Forelimb muscle (tissue), 1 donor: ENCODE measurements at regions not wholly inside any gene's neighbourhood (a gene's known extent, or its start where the extent isn't known, plus 50 kb on each side); places are given as distances from the start of the nearest gene placed in this dataset.

Experiments
- DNase-seq: peaks from one replicate; pipeline ENCODE4 v3.0.0-alpha.2; 2013; ENCODE audit warnings: low read depth

DNA sequence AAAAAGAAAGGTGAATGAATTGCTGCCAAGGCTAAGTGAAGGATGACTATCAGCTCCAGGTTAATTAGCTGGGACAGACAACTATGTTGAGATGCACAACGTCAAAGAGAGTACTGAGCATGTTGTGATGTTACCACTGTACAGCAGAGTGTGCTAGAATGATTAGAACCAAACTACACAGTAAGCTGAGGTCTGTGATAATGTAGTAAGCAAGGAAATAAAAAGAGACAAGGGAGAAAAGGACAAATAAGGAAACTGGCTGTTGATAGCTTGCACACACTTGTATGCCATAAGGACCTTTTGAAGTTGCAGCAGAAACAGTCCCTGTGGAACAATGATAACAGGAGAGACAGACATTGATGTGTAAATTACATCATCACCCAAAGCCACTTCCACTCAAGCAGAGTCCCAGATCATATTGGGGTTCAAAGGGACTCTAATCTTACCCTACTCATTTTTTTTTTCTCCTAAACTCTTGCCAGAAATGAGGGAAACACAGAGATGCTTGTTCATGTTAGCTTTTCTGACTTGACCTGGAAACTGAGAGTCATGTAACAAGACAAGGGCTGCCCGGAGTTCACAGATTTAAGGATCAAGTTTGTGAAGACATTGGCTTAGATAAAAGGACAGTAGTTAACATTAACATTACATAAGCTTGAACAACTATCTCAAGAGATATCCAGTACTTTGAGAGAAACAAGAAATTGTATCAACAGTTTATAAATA is 189.9 kb downstream of the CENPW start:
- DNase-seq = no peak

DNA sequence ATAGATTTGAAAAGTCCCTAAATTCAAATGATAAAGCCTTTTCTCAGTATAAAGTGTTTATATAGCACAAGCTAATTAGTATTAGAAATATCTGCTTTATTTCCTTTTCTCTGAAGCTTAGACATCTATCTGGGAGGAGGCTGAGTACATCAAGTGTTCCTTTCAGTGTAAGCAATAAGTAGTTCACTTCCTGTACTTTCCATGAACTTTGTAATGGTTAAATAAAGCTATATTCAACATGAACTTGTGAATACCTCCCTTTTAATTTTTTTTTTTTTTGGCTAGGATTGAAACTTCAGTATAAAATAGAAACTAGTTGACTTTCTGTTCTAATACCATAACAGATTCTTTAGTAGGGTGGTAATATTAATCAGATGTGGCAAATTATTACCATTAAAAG is 190.9 kb downstream of the CENPW start:
- no peak for DNase-seq

DNA sequence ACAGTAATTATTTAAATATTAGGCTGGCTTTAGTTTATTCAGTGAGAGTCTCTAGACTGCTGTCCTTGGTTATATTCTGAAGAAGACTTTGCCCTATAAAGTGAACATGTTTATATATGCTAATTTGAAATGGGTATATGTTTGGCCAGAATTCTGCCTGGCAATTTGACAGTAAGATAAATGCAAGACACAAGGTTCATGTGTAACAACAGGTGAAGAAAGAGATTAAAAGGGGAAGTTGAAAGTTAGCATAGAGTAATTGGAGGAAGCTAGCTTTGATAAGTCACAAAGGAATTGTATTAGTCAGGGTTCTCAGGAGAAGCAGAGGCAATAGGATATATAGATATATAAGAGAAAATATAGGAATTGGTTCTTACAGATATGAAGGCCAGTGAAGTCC is 191.4 kb downstream of the CENPW start:
- no peak for DNase-seq

DNA sequence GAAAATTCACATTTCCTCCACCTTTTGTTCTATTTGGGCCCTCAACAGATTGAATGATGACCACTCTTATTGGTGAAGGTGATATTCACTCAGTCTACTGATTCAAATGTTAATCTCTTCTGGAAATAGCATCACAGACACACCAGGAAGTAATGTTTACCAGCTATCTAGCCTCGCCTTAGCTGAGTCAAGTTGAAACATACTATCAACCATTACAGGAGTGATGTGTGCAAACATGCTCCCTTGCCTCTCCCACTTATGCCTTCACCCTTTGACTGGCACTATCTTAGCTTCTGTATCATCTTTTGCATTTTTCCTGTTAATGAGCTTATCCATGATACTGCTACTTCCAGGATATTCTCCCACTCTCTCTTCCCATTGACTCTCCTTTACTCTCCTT is 191.9 kb downstream of the CENPW start:
- DNase-seq = no peak

DNA sequence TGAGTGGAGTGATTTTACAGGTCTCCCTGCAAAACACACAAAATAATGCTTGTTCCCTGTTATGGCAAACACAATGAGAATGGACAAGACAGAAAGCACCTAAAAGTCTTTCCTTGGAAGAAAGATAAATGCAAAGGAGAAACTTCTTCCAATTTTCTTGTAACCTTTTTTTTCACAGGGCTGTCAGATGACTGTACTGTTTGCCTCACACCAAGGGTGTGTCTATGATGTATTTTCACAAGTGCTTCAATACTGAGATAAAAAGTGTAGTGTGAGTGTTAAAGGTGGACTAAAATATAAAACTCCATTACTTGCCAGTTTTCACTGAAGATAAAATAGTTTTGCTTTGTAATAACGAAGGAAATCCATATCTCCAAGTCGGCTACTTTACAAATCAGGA is 194.5 kb downstream of the CENPW start:
- DNase-seq = no peak

DNA sequence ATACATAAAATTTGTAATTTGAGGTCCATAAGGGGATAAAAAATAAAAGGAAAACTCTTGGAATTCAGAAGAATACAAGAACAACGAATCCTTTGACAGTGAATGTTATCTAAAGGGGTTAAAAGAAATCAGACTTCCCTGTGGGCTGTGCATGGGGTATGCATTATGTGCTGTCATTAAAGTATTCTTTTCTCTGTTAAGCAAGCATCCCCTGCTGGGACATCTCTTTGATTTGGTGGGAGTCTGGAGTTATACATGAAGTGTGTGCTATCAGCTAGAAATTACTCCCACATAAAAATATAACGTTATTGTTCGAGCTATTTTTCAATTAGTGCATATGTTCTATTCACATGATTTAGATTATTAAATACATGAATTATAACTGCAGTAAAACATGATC is 195.2 kb downstream of the CENPW start:
- no peak for DNase-seq

DNA sequence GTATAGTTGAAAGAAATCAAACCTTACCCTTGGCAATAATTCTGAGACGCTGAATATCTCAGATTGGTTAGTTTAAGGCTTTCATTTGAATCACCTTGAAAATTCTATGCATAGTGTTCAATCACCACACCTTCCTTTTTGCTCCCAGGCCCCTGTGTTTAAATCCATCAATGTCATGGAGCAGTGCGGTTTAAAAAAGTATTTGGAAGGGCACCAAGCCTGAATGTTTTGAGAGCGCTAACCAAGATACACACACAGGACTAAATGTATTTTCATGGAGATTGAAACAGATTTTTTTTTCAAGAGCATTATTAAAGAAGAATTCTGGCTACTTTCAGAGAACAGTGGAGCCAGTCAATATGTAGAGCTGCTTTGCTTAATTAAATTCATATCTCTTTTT is 195.7 kb downstream of the CENPW start:
- no peak for DNase-seq

DNA sequence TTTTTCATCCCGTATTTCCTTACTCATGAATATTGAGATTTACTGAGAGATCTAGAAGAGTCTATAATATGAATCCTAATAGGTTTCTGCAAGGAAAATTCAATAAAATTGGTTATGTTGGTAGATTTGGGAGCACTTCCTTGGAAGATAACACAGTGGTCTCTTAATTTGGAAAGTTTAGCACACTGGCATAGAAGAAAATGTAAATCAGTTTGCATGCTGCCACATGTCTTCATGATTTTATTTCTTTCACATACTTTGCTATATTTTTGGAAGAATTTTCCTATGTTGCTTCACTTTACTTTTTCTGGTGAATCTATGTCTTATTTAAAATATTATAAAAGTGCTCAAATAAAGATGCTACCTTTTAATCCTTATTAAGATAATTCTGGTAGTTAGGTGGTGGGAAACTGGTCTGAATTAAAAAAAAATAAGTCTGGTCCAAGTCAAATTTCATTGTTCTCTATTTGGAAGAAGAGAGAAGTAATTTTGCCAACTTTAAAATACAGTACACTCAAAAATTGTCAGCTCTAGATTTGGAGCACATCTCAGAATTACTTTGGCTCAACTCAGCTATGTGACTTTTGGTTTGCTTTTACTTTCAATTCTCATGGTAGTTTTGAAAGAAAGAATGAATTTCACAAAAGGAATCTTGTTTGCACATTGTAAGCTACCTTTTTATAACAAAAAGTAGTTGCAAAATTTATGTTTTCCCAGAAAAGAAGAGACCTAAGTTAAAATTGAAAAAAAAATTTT is 197.3 kb downstream of the CENPW start:
- DNase-seq = no peak

DNA sequence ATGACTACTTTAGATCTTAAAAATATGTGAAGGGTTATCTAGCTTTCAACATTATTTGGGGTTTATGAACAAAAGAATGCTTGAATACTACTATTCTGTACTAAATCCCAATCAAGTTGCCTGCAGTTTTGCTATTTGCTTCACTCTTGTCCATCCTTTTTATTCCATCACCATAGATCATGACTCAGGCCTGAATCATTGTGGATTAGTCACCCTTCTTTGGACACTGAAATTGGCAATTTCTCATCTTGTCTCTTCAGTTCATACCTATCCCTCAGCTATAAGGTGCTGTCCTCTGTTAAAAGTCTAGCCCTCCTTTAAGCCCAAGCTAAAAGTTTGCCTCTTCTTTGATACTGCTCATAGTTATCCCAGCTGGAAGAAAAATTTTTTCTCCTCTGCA is 199.1 kb downstream of the CENPW start:
- DNase-seq = no peak

DNA sequence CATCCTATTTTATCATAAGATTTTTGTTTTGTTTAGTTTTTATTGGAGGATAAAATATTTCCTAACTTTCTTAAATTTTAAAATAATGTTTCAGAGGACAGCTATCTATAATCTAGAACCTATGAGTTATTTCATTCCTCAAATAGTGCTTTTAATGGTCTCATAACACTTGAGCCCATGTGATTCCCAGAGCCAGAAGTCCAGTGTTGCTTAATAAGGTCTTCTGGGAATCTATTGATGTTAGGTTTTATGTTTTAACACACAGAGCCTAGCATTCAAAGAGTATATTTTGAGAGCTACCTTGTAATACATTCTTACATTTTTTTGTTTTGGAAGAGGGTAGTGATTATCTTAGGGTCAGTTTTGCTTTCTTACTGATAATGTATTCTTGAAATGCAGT is 200.2 kb downstream of the CENPW start:
- no peak for DNase-seq

DNA sequence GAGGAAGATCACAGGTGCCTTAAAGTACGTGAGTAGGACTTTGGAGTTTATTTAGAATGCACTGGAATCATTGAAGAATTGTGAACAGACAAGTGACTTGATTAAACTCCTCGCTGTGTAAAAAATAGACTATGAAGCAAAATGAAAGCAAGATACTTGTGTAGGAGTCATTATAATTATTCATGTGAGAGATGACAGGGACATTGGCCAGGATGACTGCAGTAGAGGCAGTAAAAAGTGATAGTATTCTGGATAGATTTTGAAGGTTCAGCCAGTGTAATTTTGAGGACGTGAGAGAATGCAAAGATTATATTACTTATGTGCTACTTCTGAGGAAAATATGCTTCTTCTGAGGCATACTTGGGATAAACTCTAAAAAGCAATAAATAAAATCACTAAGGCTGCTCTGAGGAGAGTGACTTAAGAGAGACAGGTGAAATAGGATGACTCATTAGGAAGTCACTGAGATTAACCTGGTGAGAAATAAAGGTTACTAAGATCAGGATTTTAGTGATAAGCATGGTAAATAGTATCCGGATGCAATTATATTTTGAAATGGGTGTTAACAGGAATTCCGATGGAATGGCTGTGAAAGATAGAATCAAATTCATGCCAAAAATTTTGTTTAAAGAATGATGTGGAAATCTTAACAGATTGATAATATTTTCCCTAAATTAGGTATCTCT is 202.0 kb downstream of the CENPW start:
- DNase-seq = no peak

DNA sequence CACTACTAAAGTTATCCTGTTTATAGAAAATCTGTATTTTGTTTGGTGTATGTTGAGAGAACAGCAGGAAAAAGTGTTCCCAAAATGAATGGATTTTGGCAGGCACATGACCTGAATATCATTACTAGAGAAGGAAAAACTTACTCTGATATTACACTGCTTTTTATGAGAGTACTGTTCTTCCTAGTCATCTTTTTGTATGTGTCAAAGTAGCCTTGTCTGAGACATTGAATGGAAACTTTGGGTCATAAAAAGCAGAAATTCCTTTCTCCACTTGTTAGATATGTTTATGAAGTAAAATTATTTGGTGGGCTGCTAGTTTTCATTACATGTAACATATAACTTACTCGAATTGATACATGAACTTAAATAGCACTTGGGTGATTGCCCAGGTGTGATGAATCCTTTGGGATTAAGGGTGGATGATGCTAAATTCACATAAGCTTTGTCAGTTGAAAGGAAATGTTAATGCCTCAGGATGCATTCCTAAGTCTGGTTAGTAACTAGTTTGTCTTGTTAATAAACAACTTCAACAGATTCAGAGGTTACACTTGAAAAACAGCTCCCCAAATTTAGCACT is 206.7 kb downstream of the CENPW start:
- DNase-seq = peak; percentile 70

DNA sequence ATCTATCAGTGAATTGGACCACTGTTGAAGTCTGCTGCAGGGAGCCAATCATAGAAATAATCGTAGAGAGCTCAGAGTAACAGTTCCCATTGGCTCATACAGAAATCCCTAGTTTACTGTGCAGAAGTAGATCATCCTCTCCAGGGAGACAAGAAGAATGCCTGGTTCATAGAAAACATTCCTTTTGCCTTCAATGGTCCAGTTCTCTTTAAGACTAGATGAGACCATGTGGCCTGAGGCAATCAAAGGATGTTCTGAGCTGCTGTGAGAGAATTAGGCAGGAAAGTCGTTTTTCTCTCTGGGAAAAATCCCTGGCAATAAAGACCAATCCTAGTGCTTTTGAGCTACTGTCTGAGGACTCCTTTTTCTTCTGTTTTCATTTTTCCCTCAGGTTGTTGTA is 208.4 kb downstream of the CENPW start:
- DNase-seq = no peak

DNA sequence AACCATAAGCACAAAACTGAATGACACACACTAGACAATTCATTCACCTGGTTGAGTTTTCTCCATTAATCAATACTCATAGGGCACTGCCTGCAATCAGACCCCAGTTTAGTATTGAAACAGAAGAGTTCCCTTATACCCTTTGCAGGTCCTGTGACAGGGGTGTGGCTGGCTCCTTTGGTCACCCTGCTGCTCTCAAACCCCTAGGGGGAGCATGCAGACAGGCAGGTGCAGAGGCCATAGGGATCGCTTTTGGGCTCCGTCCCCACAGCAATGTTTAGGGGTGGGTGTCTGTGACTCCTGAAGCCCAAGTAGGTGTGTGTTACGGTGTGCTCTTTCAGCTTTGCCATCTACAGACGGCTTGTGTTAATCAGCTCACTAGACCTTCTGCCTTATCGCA is 210.4 kb downstream of the CENPW start:
- no peak for DNase-seq

DNA sequence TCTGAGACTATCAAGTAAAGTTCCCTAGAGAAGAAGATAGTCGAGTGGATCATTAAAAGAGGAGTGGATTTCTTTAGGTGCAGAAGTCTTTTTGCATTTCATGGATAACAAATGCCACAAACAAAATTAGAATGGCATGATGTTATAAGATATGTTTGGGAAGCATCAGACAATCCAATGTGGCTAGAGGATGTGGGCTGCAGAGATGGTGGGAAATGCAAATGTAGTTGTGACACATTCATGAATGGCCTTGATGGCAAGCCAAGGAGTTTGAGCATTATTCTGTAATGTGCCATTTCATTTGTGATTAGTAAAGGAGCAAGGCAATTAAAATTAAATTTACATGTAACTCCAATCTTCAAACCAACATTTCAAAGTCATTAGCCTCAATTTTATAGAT is 211.9 kb downstream of the CENPW start:
- no peak for DNase-seq

DNA sequence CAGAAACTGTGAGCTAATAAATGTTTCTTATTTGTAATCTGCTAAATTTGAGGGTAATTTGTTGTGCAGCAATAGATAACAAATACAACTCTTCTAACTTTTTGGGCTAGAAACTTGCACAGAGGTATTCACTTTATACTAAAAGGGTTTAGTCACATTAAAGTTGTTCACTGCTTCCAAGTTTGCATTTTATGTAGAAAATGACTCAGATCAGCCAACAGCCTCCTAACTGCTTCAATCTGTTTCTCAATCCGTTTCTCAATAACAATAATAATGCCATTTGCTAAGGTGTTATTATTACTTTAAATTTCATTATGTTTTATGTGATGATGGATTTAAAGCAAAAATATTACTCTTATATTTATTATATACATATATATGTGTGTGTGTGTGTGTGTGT is 213.9 kb downstream of the CENPW start:
- DNase-seq = no peak

DNA sequence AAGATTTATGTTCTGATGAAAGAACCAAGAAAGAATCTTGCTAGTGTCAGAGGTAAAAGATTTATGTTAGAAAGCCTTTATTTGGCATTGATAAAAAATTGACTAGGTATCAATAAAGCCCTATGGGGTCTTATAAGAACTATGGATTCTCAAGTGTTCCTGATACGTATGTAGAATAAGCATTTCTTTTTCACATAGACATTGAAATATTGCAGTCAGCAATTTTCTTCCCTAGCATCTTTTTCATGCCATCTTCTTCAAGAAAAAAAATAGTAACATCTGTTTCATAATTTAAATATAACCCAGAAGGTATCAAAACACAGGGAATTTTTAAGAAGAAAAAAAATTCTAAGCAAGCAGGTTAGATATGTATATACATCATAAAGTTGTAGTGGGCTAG is 230.6 kb downstream of the CENPW start:
- DNase-seq = no peak

DNA sequence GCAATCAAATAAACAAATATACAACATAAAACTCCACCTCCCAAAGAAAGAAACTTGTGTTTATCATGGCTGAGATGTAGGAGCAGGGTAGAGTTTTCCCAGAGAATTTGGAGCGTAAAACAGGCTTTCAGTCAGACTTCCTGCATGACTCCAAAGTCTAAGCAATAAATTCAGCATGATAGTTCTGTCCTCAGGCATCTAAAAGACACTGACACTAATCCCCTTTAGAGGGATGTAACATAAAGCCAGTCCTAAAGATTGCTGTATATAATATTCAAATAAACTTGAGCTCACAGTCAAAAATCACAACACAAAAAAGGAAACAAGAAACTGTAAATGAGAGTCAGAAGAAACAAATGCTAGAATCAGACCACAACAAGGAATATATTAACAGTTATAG is 234.4 kb downstream of the CENPW start:
- no peak for DNase-seq

DNA sequence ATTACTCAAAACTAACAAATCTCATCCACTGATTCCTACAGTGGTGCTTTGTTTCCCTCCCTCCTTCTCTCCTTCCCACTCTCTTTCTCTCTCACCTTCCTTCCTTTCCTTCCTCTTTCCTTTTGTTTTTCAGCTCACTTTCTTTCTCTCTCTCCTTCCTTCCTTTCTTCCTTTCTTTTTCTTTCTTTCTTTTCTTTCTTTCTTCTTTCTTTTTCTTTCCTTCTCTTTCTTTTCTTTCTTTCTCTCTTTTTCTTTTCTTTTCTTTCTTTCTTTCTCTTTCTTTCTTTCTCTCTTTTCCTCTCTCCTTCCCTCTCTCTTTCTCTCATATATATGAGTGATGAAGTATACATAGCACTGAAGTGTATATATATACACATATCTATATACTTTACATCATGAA is 241.4 kb downstream of the CENPW start:
- no peak for DNase-seq

DNA sequence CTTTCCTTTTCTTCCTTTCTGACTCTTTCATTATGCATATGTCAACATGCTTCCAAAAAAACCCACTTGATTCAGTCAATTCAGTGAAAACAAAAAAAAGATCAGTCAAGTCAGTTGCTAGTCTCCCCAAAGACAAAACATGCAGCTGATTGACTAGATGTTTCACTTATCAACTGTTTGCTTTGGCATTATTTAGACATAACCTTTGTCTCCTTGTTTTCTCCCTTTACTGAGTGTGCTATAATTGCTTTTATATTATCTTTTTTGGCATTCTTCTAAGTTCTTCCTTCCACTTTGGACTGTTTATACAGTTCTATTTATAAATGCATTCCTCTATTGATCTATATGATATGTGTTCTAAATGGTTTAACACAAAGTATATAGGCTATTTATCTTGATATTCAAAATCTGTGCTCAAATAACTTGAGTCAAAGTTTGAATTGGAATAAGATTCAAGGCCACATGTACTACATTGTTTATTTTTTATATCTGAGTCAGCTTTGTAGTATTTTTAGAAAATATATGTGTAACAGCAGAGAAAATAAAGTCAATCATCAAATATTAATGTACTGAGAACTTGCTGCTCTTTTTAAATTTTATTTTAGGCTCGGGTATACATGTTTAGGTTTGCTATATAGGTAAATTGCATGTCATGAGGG is 260.5 kb downstream of the CENPW start:
- DNase-seq = no peak

DNA sequence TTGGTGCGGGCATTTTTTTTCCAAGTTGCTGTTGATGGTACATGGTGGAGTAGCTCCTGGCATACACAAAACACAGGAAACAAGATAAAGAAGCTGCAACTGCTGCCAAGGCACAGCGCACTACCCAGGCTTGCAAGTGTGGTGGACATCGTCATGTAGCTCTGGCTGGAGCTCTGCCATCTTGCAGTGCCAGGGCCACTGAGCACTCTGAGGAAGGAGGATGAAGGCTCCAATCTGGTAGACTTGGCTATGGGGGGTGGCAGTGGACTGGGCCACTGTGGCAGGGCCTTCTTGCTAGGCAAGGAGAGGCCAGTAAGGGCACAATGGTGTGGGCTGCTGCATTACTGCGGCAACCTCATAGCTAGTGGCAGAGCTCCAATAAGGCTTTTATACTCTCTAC is 263.5 kb downstream of the CENPW start:
- DNase-seq = no peak

DNA sequence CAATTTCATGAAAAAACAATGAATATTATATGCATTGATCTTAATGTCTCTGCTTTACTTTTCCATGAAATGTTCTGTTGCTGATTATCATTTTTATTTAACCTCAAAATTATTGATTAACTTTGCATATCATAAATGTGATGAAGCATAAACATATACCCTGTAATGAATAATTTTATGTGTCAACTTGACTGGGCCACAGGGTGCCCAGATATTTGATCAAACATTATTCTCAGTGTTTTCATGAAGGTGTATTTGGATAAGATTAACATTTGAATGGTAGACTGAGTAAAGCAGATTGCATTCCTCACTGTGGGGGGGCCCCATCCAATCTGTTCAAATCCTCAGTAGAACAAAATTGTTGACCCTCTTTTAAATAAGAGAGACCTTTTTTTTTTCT is 265.2 kb downstream of the CENPW start:
- DNase-seq = no peak
